A673 (cell line): ENCODE measurements at regions not wholly inside any gene's neighbourhood (a gene's known extent, or its start where the extent isn't known, plus 50 kb on each side); places are given as distances from the start of the nearest gene placed in this dataset.
"Not testable (repeated sequence)": the region's sequence is repeated elsewhere in the genome, so short reads cannot be mapped to it uniquely, and the experiment has no call there.

Experiments
- BruUV-seq: library from RNA; stranded (reverse); fragments of 400-500 nt; replicated peaks from 2 replicates; lab custom pipeline; 2021; lab: Mats Ljungman, UMichigan
- CTCF ChIA-PET: fragments of 300-600 bp; sonication (Branson Sonifier 250); formaldehyde crosslinking; loops from one replicate; lab custom pipeline; 2022; ENCODE audit warnings: antibody characterized with exemption; lab: Charles Lee
- POLR2A ChIA-PET: fragments of 300-600 bp; sonication (Branson Sonifier 250); formaldehyde crosslinking; loops from one replicate; lab custom pipeline; 2022; ENCODE audit warnings: antibody characterized with exemption; ENCODE audit not compliant: low non-redundant PET; lab: Charles Lee
- DNase-seq: peaks from one replicate; pipeline ENCODE4 v3.0.0-alpha.2; 2015; ENCODE audit warnings: low spot score
- H3K27ac ChIP-seq: fragments of 200-600 bp; sonication (generic); 2 replicates; pipeline ENCODE4 v1.5.1; 2016; ENCODE audit warnings: mixed run types, low read depth, mild to moderate bottlenecking, mixed read lengths, antibody characterized with exemption, low read length; ENCODE audit not compliant: poor library complexity, severe bottlenecking
- H3K27me3 ChIP-seq: fragments of 200-600 bp; sonication (generic); replicated peaks from 2 replicates; pipeline ENCODE4 v1.6.1; 2017; ENCODE audit warnings: mixed run types, low read depth, mild to moderate bottlenecking, mixed read lengths, antibody characterized with exemption, low read length; ENCODE audit not compliant: insufficient read depth, poor library complexity
- H3K36me3 ChIP-seq: fragments of 200-600 bp; sonication (generic); 2 replicates; pipeline ENCODE4 v1.6.1; 2016; ENCODE audit warnings: mixed run types, mild to moderate bottlenecking, mixed read lengths, antibody characterized with exemption, low read length; ENCODE audit not compliant: insufficient read depth, poor library complexity, severe bottlenecking
- H3K4me1 ChIP-seq: fragments of 200-600 bp; sonication (generic); 2 replicates; pipeline ENCODE4 v1.6.1; 2017; ENCODE audit warnings: mixed run types, mild to moderate bottlenecking, mixed read lengths, antibody characterized with exemption, low read length; ENCODE audit not compliant: insufficient read depth, poor library complexity, severe bottlenecking
- H3K4me3 ChIP-seq: fragments of 200-600 bp; sonication (generic); 2 replicates; pipeline ENCODE4 v1.5.1; 2016; ENCODE audit warnings: low read depth, mixed run types, mild to moderate bottlenecking, mixed read lengths, low read length; ENCODE audit not compliant: poor library complexity, severe bottlenecking
- H3K9me3 ChIP-seq: fragments of 200-600 bp; sonication (generic); 2 replicates; pipeline ENCODE4 v1.6.1; 2016; ENCODE audit warnings: mixed run types, low read depth, mild to moderate bottlenecking, mixed read lengths, antibody characterized with exemption, low read length; ENCODE audit not compliant: poor library complexity, severe bottlenecking
- EZH2 ChIP-seq: fragments of 200-600 bp; sonication (generic); IDR thresholded peaks from 2 replicates; pipeline ENCODE4 v1.6.1; 2017; ENCODE audit warnings: borderline replicate concordance, low read depth, mild to moderate bottlenecking, mixed read lengths, antibody characterized with exemption, low read length; ENCODE audit not compliant: poor library complexity, severe bottlenecking
- intact Hi-C: fragments of 100-400 bp; cut with micrococcal nuclease; formaldehyde crosslinking; loops from one replicate; pipeline ENCODE4 v1.10.0; 2022; ENCODE audit not compliant: unreplicated experiment
- TF ChIP-seq, protein P1 (sequence below): fragments of 300-800, 200-600 bp; sonication (generic); conservative IDR thresholded peaks from 2 replicates; pipeline ENCODE4 v1.5.1; 2017; ENCODE audit warnings: low read depth, mild to moderate bottlenecking, antibody characterized with exemption, low read length, moderate library complexity, mixed read lengths

DNA sequence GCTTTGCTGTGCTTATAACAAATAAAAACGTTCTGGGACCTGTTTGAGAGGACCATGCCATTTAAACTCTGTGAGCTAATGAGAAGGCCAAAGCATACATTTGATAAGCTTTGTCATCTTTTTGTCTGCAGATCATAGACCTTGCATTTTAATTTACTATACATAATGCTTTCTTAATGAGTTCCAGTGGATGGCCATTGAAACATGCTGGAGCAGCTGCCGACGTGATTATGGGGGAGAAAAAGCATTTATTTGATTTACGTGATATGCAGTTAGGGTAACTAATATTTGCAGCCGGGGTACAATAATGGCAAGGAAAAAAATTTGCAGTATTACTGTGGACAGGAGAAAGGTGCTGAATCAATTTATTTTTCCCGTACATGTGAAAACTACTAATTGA lies 240.2 kb downstream of the FAT3 start:
- intact Hi-C loops = no loop called here
- H3K4me1 ChIP-seq = no peaks in the 10 kb centered on the region
- no peak for DNase-seq
- no peak overlapping the region for H3K27ac ChIP-seq
- BruUV-seq = no TSS peak
- ChIA-PET CTCF (no interaction called here), POLR2A (interaction anchor here (0.7 kb wide), 1 partner anchor 514 kb away, joined by 3 read pairs; no protein-coding TSS in a partner anchor)
- H3K9me3 ChIP-seq = no peaks in the 10 kb centered on the region
- H3K4me3 ChIP-seq = no peak overlapping the region
- TF ChIP-seq, protein P1, sequence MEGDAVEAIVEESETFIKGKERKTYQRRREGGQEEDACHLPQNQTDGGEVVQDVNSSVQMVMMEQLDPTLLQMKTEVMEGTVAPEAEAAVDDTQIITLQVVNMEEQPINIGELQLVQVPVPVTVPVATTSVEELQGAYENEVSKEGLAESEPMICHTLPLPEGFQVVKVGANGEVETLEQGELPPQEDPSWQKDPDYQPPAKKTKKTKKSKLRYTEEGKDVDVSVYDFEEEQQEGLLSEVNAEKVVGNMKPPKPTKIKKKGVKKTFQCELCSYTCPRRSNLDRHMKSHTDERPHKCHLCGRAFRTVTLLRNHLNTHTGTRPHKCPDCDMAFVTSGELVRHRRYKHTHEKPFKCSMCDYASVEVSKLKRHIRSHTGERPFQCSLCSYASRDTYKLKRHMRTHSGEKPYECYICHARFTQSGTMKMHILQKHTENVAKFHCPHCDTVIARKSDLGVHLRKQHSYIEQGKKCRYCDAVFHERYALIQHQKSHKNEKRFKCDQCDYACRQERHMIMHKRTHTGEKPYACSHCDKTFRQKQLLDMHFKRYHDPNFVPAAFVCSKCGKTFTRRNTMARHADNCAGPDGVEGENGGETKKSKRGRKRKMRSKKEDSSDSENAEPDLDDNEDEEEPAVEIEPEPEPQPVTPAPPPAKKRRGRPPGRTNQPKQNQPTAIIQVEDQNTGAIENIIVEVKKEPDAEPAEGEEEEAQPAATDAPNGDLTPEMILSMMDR = no peak
- TF ChIP-seq EZH2 = no peak
- no peaks in the 10 kb centered on the region for H3K36me3 ChIP-seq
- no peaks in the 10 kb centered on the region for H3K27me3 ChIP-seq

DNA sequence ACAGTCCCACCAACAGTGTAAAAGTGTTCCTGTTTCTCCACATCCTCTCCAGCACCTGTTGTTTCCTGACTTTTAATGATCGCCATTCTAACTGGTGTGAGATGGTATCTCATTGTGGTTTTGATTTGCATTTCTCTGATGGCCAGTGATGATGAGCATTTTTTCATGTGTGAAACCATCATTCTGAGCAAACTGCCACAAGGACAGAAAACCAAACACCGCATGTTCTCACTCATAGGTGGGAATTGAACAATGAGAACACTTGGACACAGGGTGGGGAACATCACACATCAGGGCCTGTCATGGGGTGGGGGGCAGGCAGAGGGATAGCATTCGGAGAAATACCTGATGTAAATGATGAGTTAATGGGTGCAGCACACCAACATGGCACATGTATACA lies 240.8 kb downstream of the FAT3 start:
- BruUV-seq, H3K27ac ChIP-seq, H3K27me3 ChIP-seq, POLR2A ChIA-PET, H3K4me1 ChIP-seq, DNase-seq, intact Hi-C loops, CTCF ChIA-PET, H3K4me3 ChIP-seq, H3K9me3 ChIP-seq, H3K36me3 ChIP-seq: not testable (repeated sequence)

DNA sequence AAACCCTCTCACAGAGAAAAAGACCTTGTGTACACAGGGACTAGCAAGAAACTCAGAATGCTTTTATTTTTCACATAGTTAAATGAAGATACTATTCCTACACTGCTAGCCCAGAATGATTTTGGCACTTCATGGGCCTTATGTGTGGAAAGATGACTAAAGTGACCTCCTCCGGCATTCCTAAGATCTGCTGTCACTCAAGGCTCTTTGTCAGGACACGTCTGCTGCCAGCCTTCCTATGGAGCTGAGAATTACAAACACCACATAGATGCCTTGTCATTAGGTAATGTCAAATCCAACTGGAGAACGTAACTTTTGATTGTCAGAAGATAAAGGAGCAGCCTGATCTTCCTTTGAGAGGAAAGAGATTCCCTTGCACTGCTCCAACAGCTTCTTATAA lies 249.1 kb downstream of the FAT3 start:
- Histone ChIP-seq H3K27ac (no peak overlapping the region), H3K36me3 (no peaks in the 10 kb centered on the region), H3K27me3 (no peaks in the 10 kb centered on the region), H3K9me3 (no peaks in the 10 kb centered on the region), H3K4me1 (no peaks in the 10 kb centered on the region), H3K4me3 (no peak overlapping the region)
- DNase-seq = peak; percentile 4
- ChIA-PET POLR2A (no interaction called here), CTCF (no interaction called here)
- BruUV-seq = no TSS peak
- intact Hi-C loops = no loop called here
- TF ChIP-seq, protein P1 = no peak
- TF ChIP-seq EZH2 = no peak

DNA sequence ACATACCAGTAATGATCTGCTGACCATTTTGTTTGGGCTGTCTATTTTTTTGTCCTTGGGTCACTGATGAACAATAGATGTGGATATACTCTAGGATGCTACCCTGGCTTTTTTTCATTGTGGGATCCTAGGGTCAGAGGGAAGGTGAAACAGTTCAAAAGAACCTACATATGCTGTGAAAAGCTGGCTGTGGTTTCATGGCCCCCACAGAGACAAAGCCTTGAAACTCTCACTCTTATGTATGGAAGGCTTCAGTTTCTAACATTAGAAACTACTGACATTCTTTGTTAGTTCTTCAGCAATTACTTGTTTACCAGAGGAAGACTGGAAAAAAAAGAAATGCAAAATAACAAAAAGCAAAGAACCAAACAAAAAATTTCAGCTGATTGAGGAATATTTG lies 250.7 kb downstream of the FAT3 start:
- intact Hi-C loops = no loop called here
- Histone ChIP-seq H3K27ac (no peak overlapping the region), H3K9me3 (no peaks in the 10 kb centered on the region), H3K4me1 (no peaks in the 10 kb centered on the region), H3K36me3 (no peaks in the 10 kb centered on the region), H3K27me3 (no peaks in the 10 kb centered on the region), H3K4me3 (no peak overlapping the region)
- CTCF ChIA-PET = no interaction called here
- no peak for DNase-seq
- POLR2A ChIA-PET = no interaction called here
- no TSS peak for BruUV-seq
- TF ChIP-seq EZH2 = no peak
- TF ChIP-seq, protein P1 = no peak
